AG20443 (cell line): ENCODE measurements at regions not wholly inside any gene's neighbourhood (a gene's known extent, or its start where the extent isn't known, plus 50 kb on each side); places are given as distances from the start of the nearest gene placed in this dataset.
"Not testable (repeated sequence)": the region's sequence is repeated elsewhere in the genome, so short reads cannot be mapped to it uniquely, and the experiment has no call there.

Experiments used
- DNase-seq: peaks from one replicate; pipeline ENCODE4 v3.0.0; 2012; ENCODE audit warnings: low spot score, mixed read lengths

- DNase-seq: no peak
These were observed 152.7 kb upstream of the RUNX1 start for GRCh38 chr21:35201799-35202198.

- no peak for DNase-seq
These were observed 152.2 kb upstream of the RUNX1 start for GRCh38 chr21:35201288-35201687.

- no peak for DNase-seq
These were observed 150.6 kb upstream of the RUNX1 start for GRCh38 chr21:35199733-35200015.

- DNase-seq: no peak
These were observed 150.1 kb upstream of the RUNX1 start for GRCh38 chr21:35198982-35199732.

GRCh38 chr21:35198565-35198964 lies 149.5 kb upstream of the RUNX1 start:
- no peak for DNase-seq

- DNase-seq: peak; percentile 66
These were observed 148.9 kb upstream of the RUNX1 start for GRCh38 chr21:35197992-35198431.

- DNase-seq: no peak
These were observed 148.1 kb upstream of the RUNX1 start for GRCh38 chr21:35197191-35197590.

GRCh38 chr21:35196128-35196527 lies 147.0 kb upstream of the RUNX1 start:
- DNase-seq: no peak

- no peak for DNase-seq
These were observed 146.1 kb upstream of the RUNX1 start for GRCh38 chr21:35195232-35195631.

GRCh38 chr21:35191754-35192153 lies 142.7 kb upstream of the RUNX1 start:
- DNase-seq: no peak

GRCh38 chr21:35191128-35191527 lies 142.0 kb upstream of the RUNX1 start:
- DNase-seq: no peak

GRCh38 chr21:35190201-35190701 lies 141.1 kb upstream of the RUNX1 start:
- no peak for DNase-seq

GRCh38 chr21:35189077-35189863 lies 140.2 kb upstream of the RUNX1 start:
- DNase-seq: peak; percentile 79

- DNase-seq: not testable (repeated sequence)
These were observed 134.3 kb upstream of the RUNX1 start for GRCh38 chr21:35183389-35183788.

- DNase-seq: peak; percentile 37
These were observed 131.0 kb upstream of the RUNX1 start for GRCh38 chr21:35179990-35180540.

- DNase-seq: peak; percentile 40
These were observed 129.7 kb upstream of the RUNX1 start for GRCh38 chr21:35178827-35179226.

- DNase-seq: no peak
These were observed 129.0 kb upstream of the RUNX1 start for GRCh38 chr21:35178098-35178497.

GRCh38 chr21:35172231-35172630 lies 123.1 kb upstream of the RUNX1 start:
- DNase-seq: no peak

GRCh38 chr21:35171385-35171784 lies 122.3 kb upstream of the RUNX1 start:
- no peak for DNase-seq

GRCh38 chr21:35170818-35171217 lies 121.7 kb upstream of the RUNX1 start:
- no peak for DNase-seq

GRCh38 chr21:35170244-35170643 lies 121.1 kb upstream of the RUNX1 start:
- DNase-seq: no peak

GRCh38 chr21:35169574-35169973 lies 120.5 kb upstream of the RUNX1 start:
- no peak for DNase-seq

- DNase-seq: no peak
These were observed 119.6 kb upstream of the RUNX1 start for GRCh38 chr21:35168735-35169134.
